T-helper 1 cell treated with Interleukin-12 subunit alpha and Interleukin-12 subunit beta and Interleukin-4 antibody, amounts not matched to agents 30 μg/mL and 1 μg/mL, for 36 hours (primary cell): ENCODE measurements at regions not wholly inside any gene's neighbourhood (a gene's known extent, or its start where the extent isn't known, plus 50 kb on each side); places are given as distances from the start of the nearest gene placed in this dataset.

Experiments
- H3K27ac Mint-ChIP-seq: one replicate; pipeline ENCODE4 v1.8.0; 2021; ENCODE audit warnings: mild to moderate bottlenecking, mixed read lengths
- H3K27me3 Mint-ChIP-seq: one replicate; pipeline ENCODE4 v1.8.0; 2021; ENCODE audit warnings: low read depth, mixed read lengths
- H3K36me3 Mint-ChIP-seq: one replicate; pipeline ENCODE4 v1.8.0; 2021; ENCODE audit warnings: low read depth, mixed read lengths
- H3K4me1 Mint-ChIP-seq: one replicate; pipeline ENCODE4 v1.8.0; 2021; ENCODE audit warnings: low read depth, mixed read lengths
- H3K4me3 Mint-ChIP-seq: one replicate; pipeline ENCODE4 v1.8.0; 2021; ENCODE audit warnings: mild to moderate bottlenecking, moderate library complexity, mixed read lengths
- H3K9me3 Mint-ChIP-seq: one replicate; pipeline ENCODE4 v1.8.0; 2021; ENCODE audit warnings: mixed read lengths

- Mint-ChIP-seq H3K27ac (no peak overlapping the region), H3K27me3 (no peaks in the 10 kb centered on the region), H3K4me1 (no peaks in the 10 kb centered on the region), H3K36me3 (no peaks in the 10 kb centered on the region), H3K4me3 (no peak overlapping the region), H3K9me3 (no peaks in the 10 kb centered on the region)
These were observed 122.1 kb upstream of the SALL3 start for GRCh38 chr18:78857314-78858150.

- no peaks in the 10 kb centered on the region for H3K36me3 Mint-ChIP-seq
- H3K27me3 Mint-ChIP-seq, result no peaks in the 10 kb centered on the region
- no peaks in the 10 kb centered on the region for H3K9me3 Mint-ChIP-seq
- no peaks in the 10 kb centered on the region for H3K4me1 Mint-ChIP-seq
- no peak overlapping the region for H3K27ac Mint-ChIP-seq
- H3K4me3 Mint-ChIP-seq, result no peak overlapping the region
These were observed 119.9 kb upstream of the SALL3 start for GRCh38 chr18:78859686-78860085.

- Mint-ChIP-seq H3K4me3 (no peak overlapping the region), H3K9me3 (no peaks in the 10 kb centered on the region), H3K4me1 (no peaks in the 10 kb centered on the region), H3K36me3 (no peaks in the 10 kb centered on the region), H3K27ac (no peak overlapping the region), H3K27me3 (no peaks in the 10 kb centered on the region)
These were observed 119.5 kb upstream of the SALL3 start for GRCh38 chr18:78860117-78860516.

GRCh38 chr18:78861116-78861515, 118.5 kb upstream of the SALL3 start:
- H3K27ac Mint-ChIP-seq, result no peak overlapping the region
- no peaks in the 10 kb centered on the region for H3K9me3 Mint-ChIP-seq
- no peaks in the 10 kb centered on the region for H3K36me3 Mint-ChIP-seq
- no peaks in the 10 kb centered on the region for H3K27me3 Mint-ChIP-seq
- no peak overlapping the region for H3K4me3 Mint-ChIP-seq
- no peaks in the 10 kb centered on the region for H3K4me1 Mint-ChIP-seq

GRCh38 chr18:78861706-78862105, 117.9 kb upstream of the SALL3 start:
- H3K36me3 Mint-ChIP-seq, result no peaks in the 10 kb centered on the region
- no peaks in the 10 kb centered on the region for H3K9me3 Mint-ChIP-seq
- no peak overlapping the region for H3K27ac Mint-ChIP-seq
- H3K27me3 Mint-ChIP-seq, result no peaks in the 10 kb centered on the region
- no peaks in the 10 kb centered on the region for H3K4me1 Mint-ChIP-seq
- no peak overlapping the region for H3K4me3 Mint-ChIP-seq

- H3K4me1 Mint-ChIP-seq, result no peaks in the 10 kb centered on the region
- no peaks in the 10 kb centered on the region for H3K36me3 Mint-ChIP-seq
- H3K27me3 Mint-ChIP-seq, result no peaks in the 10 kb centered on the region
- H3K9me3 Mint-ChIP-seq, result no peaks in the 10 kb centered on the region
- no peak overlapping the region for H3K4me3 Mint-ChIP-seq
- no peak overlapping the region for H3K27ac Mint-ChIP-seq
These were observed 117.2 kb upstream of the SALL3 start for GRCh38 chr18:78862395-78862794.

- Mint-ChIP-seq H3K36me3 (no peaks in the 10 kb centered on the region), H3K27ac (no peak overlapping the region), H3K9me3 (no peaks in the 10 kb centered on the region), H3K27me3 (no peaks in the 10 kb centered on the region), H3K4me3 (no peak overlapping the region), H3K4me1 (no peaks in the 10 kb centered on the region)
These were observed 114.5 kb upstream of the SALL3 start for GRCh38 chr18:78865056-78865598.

GRCh38 chr18:78865771-78866310, 113.8 kb upstream of the SALL3 start:
- H3K36me3 Mint-ChIP-seq, result no peaks in the 10 kb centered on the region
- H3K27me3 Mint-ChIP-seq, result no peaks in the 10 kb centered on the region
- no peak overlapping the region for H3K4me3 Mint-ChIP-seq
- no peaks in the 10 kb centered on the region for H3K9me3 Mint-ChIP-seq
- H3K4me1 Mint-ChIP-seq, result no peaks in the 10 kb centered on the region
- H3K27ac Mint-ChIP-seq, result no peak overlapping the region

- no peaks in the 10 kb centered on the region for H3K27me3 Mint-ChIP-seq
- H3K4me1 Mint-ChIP-seq, result no peaks in the 10 kb centered on the region
- no peak overlapping the region for H3K27ac Mint-ChIP-seq
- no peaks in the 10 kb centered on the region for H3K9me3 Mint-ChIP-seq
- H3K4me3 Mint-ChIP-seq, result no peak overlapping the region
- no peaks in the 10 kb centered on the region for H3K36me3 Mint-ChIP-seq
These were observed 112.5 kb upstream of the SALL3 start for GRCh38 chr18:78867131-78867530.

GRCh38 chr18:78868330-78869316, 111.0 kb upstream of the SALL3 start:
- H3K4me1 Mint-ChIP-seq, result no peaks in the 10 kb centered on the region
- no peak overlapping the region for H3K27ac Mint-ChIP-seq
- H3K27me3 Mint-ChIP-seq, result no peaks in the 10 kb centered on the region
- no peaks in the 10 kb centered on the region for H3K9me3 Mint-ChIP-seq
- no peak overlapping the region for H3K4me3 Mint-ChIP-seq
- H3K36me3 Mint-ChIP-seq, result no peaks in the 10 kb centered on the region

- no peaks in the 10 kb centered on the region for H3K27me3 Mint-ChIP-seq
- H3K27ac Mint-ChIP-seq, result no peak overlapping the region
- no peak overlapping the region for H3K4me3 Mint-ChIP-seq
- H3K36me3 Mint-ChIP-seq, result no peaks in the 10 kb centered on the region
- no peaks in the 10 kb centered on the region for H3K9me3 Mint-ChIP-seq
- no peaks in the 10 kb centered on the region for H3K4me1 Mint-ChIP-seq
These were observed 108.0 kb upstream of the SALL3 start for GRCh38 chr18:78871618-78872017.

- no peaks in the 10 kb centered on the region for H3K27me3 Mint-ChIP-seq
These were observed 105.6 kb upstream of the SALL3 start for GRCh38 chr18:78873926-78874500.

GRCh38 chr18:78875016-78875777, 104.4 kb upstream of the SALL3 start:
- H3K36me3 Mint-ChIP-seq, result no peaks in the 10 kb centered on the region
- no peak overlapping the region for H3K4me3 Mint-ChIP-seq
- no peaks in the 10 kb centered on the region for H3K4me1 Mint-ChIP-seq
- H3K27me3 Mint-ChIP-seq, result no peaks in the 10 kb centered on the region
- H3K27ac Mint-ChIP-seq, result no peak overlapping the region
- no peaks in the 10 kb centered on the region for H3K9me3 Mint-ChIP-seq

More at GRCh38 chr18:78873926-78874500, 105.6 kb upstream of the SALL3 start:
- Mint-ChIP-seq H3K4me1 (no peaks in the 10 kb centered on the region), H3K36me3 (no peaks in the 10 kb centered on the region), H3K9me3 (no peaks in the 10 kb centered on the region), H3K4me3 (no peak overlapping the region), H3K27ac (no peak overlapping the region)
